Mesenchymal stem cell (in vitro differentiated cells and primary cell): ENCODE measurements at regions not wholly inside any gene's neighbourhood (a gene's known extent, or its start where the extent isn't known, plus 50 kb on each side); places are given as distances from the start of the nearest gene placed in this dataset.

Experiments
- DNase-seq: peaks from one replicate; pipeline ENCODE4 v3.0.0-alpha.2; 2013
- H2AFZ ChIP-seq: one replicate; pipeline ENCODE4 v1.6.1; 2013; ENCODE audit warnings: low read depth, mild to moderate bottlenecking, control low read depth, inconsistent platforms, low read length, moderate library complexity
- H2AK5ac ChIP-seq: 2 replicates; pipeline ENCODE4 v1.6.1; 2013; ENCODE audit warnings: low read length, moderate library complexity, mild to moderate bottlenecking, inconsistent platforms; ENCODE audit not compliant: severe bottlenecking
- H2BK120ac ChIP-seq: one replicate; pipeline ENCODE4 v1.6.1; 2013; ENCODE audit warnings: low read depth, mild to moderate bottlenecking, inconsistent platforms, low read length, moderate library complexity
- H2BK12ac ChIP-seq, 2 experiments: one replicate each; pipeline ENCODE4 v1.6.1; 2013; ENCODE audit warnings: inconsistent platforms in 2 of 2, low read length in 2 of 2, mild to moderate bottlenecking in 2 of 2, moderate library complexity in 2 of 2, control low read depth in 1 of 2
- H2BK15ac ChIP-seq: one replicate; pipeline ENCODE4 v1.6.1; 2013; ENCODE audit warnings: mild to moderate bottlenecking, low read depth, inconsistent platforms; ENCODE audit not compliant: poor library complexity, severe bottlenecking
- H2BK5ac ChIP-seq: 2 replicates; pipeline ENCODE4 v1.6.1; 2013; ENCODE audit warnings: low read depth, mild to moderate bottlenecking, low read length, control low read depth, inconsistent platforms; ENCODE audit not compliant: poor library complexity, severe bottlenecking
- H3K14ac ChIP-seq, 2 experiments: one replicate each; pipeline ENCODE4 v1.6.1; 2013; ENCODE audit warnings: inconsistent platforms in 2 of 2, low read length in 2 of 2, control low read depth in 1 of 2, mild to moderate bottlenecking in 1 of 2, moderate library complexity in 1 of 2
- H3K18ac ChIP-seq, 2 experiments: one replicate each; pipeline ENCODE4 v1.6.1; 2013; ENCODE audit warnings: inconsistent platforms in 2 of 2, low read length in 2 of 2, control low read depth in 1 of 2, low read depth in 1 of 2, mild to moderate bottlenecking in 1 of 2
- H3K23ac ChIP-seq, 2 experiments: one replicate each; pipeline ENCODE4 v1.6.1; 2013; ENCODE audit warnings: inconsistent platforms in 2 of 2, low read length in 2 of 2, mild to moderate bottlenecking in 2 of 2, moderate library complexity in 2 of 2, control low read depth in 1 of 2
- H3K27ac ChIP-seq: 2 replicates; pipeline ENCODE4 v1.5.1; 2013; ENCODE audit warnings: mild to moderate bottlenecking, moderate library complexity, low read length, control low read depth, inconsistent platforms; ENCODE audit not compliant: poor library complexity, severe bottlenecking
- H3K27me3 ChIP-seq, 2 experiments: 2 replicates each; pipeline versions ENCODE4 v1.6.1 to v1.7.0; 2013; ENCODE audit warnings: low read length in 2 of 2, mild to moderate bottlenecking in 2 of 2, moderate library complexity in 2 of 2, control low read depth in 1 of 2, inconsistent platforms in 1 of 2; ENCODE audit not compliant: control insufficient read depth in 1 of 2, insufficient read depth in 1 of 2
- H3K36me3 ChIP-seq, 2 experiments: 2 replicates each; pipeline versions ENCODE4 v1.6.1 to v1.7.0; 2013; ENCODE audit warnings: low read length in 2 of 2, control low read depth in 1 of 2, inconsistent platforms in 1 of 2, low read depth in 1 of 2, mild to moderate bottlenecking in 1 of 2; ENCODE audit not compliant: insufficient read depth in 2 of 2, control insufficient read depth in 1 of 2
- H3K4ac ChIP-seq, 2 experiments: one replicate each; pipeline ENCODE4 v1.6.1; 2013; ENCODE audit warnings: inconsistent platforms in 2 of 2, low read length in 2 of 2, mild to moderate bottlenecking in 2 of 2, moderate library complexity in 2 of 2, control low read depth in 1 of 2, low read depth in 1 of 2
- H3K4me1 ChIP-seq: 2 replicates; pipeline ENCODE4 v1.6.1; 2013; ENCODE audit warnings: low read depth, low read length, control low read depth; ENCODE audit not compliant: control insufficient read depth, insufficient read depth
- H3K4me2 ChIP-seq: 2 replicates; pipeline ENCODE4 v1.6.1; 2013; ENCODE audit warnings: low read length, mild to moderate bottlenecking, inconsistent platforms; ENCODE audit not compliant: poor library complexity, severe bottlenecking
- H3K4me3 ChIP-seq, 2 experiments: 2 replicates each; pipeline versions ENCODE4 v1.5.1 to v1.7.0; 2013; ENCODE audit warnings: low read length in 2 of 2, mild to moderate bottlenecking in 2 of 2, control low read depth in 1 of 2, low read depth in 1 of 2; ENCODE audit not compliant: insufficient read depth in 1 of 2
- H3K79me1 ChIP-seq: replicated peaks from 2 replicates; pipeline ENCODE4 v1.6.1; 2013; ENCODE audit warnings: mild to moderate bottlenecking, control low read depth, low read length, inconsistent platforms; ENCODE audit not compliant: poor library complexity, severe bottlenecking
- H3K9ac ChIP-seq: 2 replicates; pipeline ENCODE4 v1.7.0; 2013; ENCODE audit warnings: mild to moderate bottlenecking, low read length, moderate library complexity
- H3K9me3 ChIP-seq: 2 replicates; pipeline ENCODE4 v1.7.0; 2013; ENCODE audit warnings: mild to moderate bottlenecking, low read length; ENCODE audit not compliant: control insufficient read depth
- H4K8ac ChIP-seq: one replicate; pipeline ENCODE4 v1.6.1; 2013; ENCODE audit warnings: inconsistent platforms, mild to moderate bottlenecking, low read length, moderate library complexity
- H4K91ac ChIP-seq: one replicate; pipeline ENCODE4 v1.6.1; 2013; ENCODE audit warnings: mild to moderate bottlenecking, low read length, inconsistent platforms
- WGBS: methylation state at CpG from one replicate; pipeline ENCODE4 v1.1.7; 2013; ENCODE audit warnings: mixed read lengths; 5-methylcytosine and 5-hydroxymethylcytosine counted together

DNA sequence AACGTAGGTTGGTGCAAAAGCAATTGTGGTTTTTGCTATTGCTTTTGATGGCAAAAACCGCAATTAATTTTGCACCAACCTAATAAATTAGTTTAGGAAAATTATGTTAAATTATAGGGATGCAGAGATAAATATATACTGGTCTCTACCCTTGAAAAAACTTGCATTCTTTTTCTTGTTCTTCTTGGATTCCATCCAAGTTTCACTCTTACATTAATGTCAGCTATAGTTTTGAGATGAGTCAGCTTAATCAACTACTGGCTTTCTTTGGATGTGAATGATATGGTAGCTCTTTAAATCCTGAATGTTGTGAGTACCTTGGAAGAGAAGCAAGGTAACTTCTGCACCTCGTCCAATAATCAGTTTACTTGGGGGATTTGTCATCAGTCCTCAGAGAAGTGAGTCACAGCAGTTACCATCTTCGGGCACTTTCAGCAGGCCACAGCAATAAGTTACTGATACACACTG is 549.0 kb upstream of the ZNF608 start:
- Histone ChIP-seq H2BK15ac (no peak overlapping the region), H4K91ac (no peak overlapping the region), H3K36me3 (no peaks in the 10 kb centered on the region), H3K27me3 (no peaks in the 10 kb centered on the region), H3K27ac (peak overlapping the region; percentile 38), H3K4me2 (no peak overlapping the region), H2BK5ac (no peak overlapping the region), H3K18ac (no peak overlapping the region), H4K8ac (no peak overlapping the region), H3K23ac (no peak overlapping the region), H3K4me1 (peaks cover 3% of the 10 kb centered on the region), H2AK5ac (no peak overlapping the region), H2BK12ac (no peak overlapping the region), H2AFZ (no peak overlapping the region), H3K4ac (no peak overlapping the region), H3K9ac (no peak overlapping the region), H2BK120ac (no peak overlapping the region), H3K14ac (no peak overlapping the region), H3K79me1 (no peaks in the 10 kb centered on the region), H3K4me3 (no peak overlapping the region), H3K9me3 (no peaks in the 10 kb centered on the region)
- WGBS = 0% methylated on average over 1 of the region's 4 CpGs
- peak; percentile 23 for DNase-seq

DNA sequence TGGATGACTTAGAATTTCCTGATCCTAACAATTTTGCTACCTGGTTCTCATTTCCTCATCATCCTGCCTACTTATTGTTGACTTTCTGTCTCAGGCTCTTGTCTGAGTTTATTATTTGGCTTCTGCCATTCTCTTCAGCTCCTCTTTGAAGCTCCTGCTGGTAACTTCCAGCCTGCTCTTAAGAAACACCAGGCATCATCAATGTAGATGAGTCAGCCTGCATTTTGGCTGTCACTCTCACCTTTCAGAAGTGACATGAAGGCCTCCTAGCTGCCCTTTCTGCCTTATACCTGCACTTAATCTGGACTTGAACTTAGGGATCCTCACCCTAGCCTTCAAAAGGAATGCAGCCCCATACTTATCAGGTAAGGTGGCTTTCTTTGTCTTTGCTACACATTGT is 551.8 kb upstream of the ZNF608 start:
- DNase-seq = peak; percentile 24
- no peak overlapping the region for H2AK5ac ChIP-seq
- no peak overlapping the region for H2BK5ac ChIP-seq
- H4K8ac ChIP-seq = no peak overlapping the region
- H3K4me3 ChIP-seq = no peak overlapping the region
- no peak overlapping the region for H4K91ac ChIP-seq
- H3K4me2 ChIP-seq = no peak overlapping the region
- peaks cover 4% of the 10 kb centered on the region for H3K4me1 ChIP-seq
- peak overlapping the region in 1 of 2 experiments; percentile 33 for H3K4ac ChIP-seq
- H3K27ac ChIP-seq = no peak overlapping the region
- H2BK15ac ChIP-seq = no peak overlapping the region
- H2BK120ac ChIP-seq = no peak overlapping the region
- H3K9me3 ChIP-seq = no peaks in the 10 kb centered on the region
- no peaks in the 10 kb centered on the region for H3K27me3 ChIP-seq
- no peak overlapping the region for H3K23ac ChIP-seq
- H3K36me3 ChIP-seq = no peaks in the 10 kb centered on the region
- no peak overlapping the region for H2BK12ac ChIP-seq
- H3K9ac ChIP-seq = no peak overlapping the region
- H3K14ac ChIP-seq = no peak overlapping the region
- peak overlapping the region in 1 of 2 experiments; percentile 78 for H3K18ac ChIP-seq
- H3K79me1 ChIP-seq = no peaks in the 10 kb centered on the region
- no peak overlapping the region for H2AFZ ChIP-seq

DNA sequence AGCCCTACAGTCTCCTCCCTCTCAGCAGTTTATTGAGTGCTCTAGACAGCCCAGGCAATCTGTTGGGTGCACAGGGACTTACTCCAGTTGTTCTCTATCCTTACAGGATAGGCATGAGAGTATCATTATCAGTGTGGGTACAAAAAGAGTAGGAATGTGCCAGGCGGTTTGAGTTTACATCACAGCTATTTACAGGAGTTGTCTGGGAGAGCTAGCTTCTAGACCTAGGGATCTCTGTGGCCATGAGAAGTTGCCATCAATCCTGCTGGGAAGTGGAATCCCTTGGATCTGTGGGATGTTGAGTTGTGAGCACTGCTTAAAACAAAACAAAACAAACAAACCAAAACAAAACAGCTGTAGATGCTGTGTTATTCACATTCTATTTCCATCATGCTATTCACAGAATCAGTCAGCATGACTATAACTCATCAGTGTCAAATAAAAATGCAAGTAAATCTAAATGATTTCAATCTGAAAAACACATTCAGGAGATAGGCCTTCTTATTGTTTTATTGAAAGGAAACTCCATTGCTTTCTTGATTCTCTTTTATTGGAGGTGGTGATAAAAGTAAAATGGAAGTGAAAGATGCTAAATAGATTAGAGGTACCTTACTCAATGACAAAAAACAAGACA is 552.4 kb upstream of the ZNF608 start:
- no peak overlapping the region for H3K27ac ChIP-seq

DNA sequence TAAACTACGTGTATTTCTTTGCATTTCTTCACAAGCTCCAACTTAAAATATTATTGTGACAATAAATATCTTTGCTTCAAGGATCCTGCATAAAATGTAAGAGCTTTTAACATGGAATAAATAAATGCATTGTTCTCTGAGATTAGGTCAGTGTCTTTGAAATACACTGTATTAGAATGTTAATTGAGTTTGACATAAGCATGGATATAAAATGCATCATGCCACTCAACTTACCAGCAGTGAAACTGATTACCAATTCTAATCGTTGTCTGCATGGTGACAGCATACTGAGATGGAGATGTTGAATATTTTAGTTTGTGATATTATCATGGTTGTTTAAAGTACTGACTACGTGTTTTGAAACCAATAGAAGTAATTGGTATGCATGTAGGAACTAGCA is 555.3 kb upstream of the ZNF608 start:
- Histone ChIP-seq H3K27ac (no peak overlapping the region), H2BK120ac (no peak overlapping the region), H4K8ac (no peak overlapping the region), H2BK12ac (no peak overlapping the region), H2BK15ac (no peak overlapping the region), H3K9me3 (no peaks in the 10 kb centered on the region), H3K14ac (no peak overlapping the region), H2AFZ (no peak overlapping the region), H3K4ac (no peak overlapping the region), H3K4me1 (peaks cover 1% of the 10 kb centered on the region), H3K9ac (no peak overlapping the region), H2BK5ac (no peak overlapping the region), H3K79me1 (no peaks in the 10 kb centered on the region), H4K91ac (no peak overlapping the region), H3K4me2 (no peak overlapping the region), H3K36me3 (no peaks in the 10 kb centered on the region), H2AK5ac (no peak overlapping the region), H3K27me3 (no peaks in the 10 kb centered on the region), H3K23ac (no peak overlapping the region), H3K4me3 (no peak overlapping the region), H3K18ac (no peak overlapping the region)
- WGBS = 72% methylated on average over 2 of the region's 3 CpGs
- no peak for DNase-seq

More for the DNA sequence above, 552.4 kb upstream of the ZNF608 start:
- no peaks in the 10 kb centered on the region for H3K9me3 ChIP-seq
- H3K79me1 ChIP-seq = no peaks in the 10 kb centered on the region
- 58% methylated on average over 1 of the region's 1 CpG for WGBS
- no peaks in the 10 kb centered on the region for H3K36me3 ChIP-seq
- no peak overlapping the region for H4K91ac ChIP-seq
- H2BK15ac ChIP-seq = no peak overlapping the region
- no peaks in the 10 kb centered on the region for H3K27me3 ChIP-seq
- H4K8ac ChIP-seq = no peak overlapping the region
- no peak overlapping the region for H2BK5ac ChIP-seq
- H2AFZ ChIP-seq = no peak overlapping the region
- H3K4me1 ChIP-seq = peaks cover 4% of the 10 kb centered on the region
- H2BK12ac ChIP-seq = no peak overlapping the region
- no peak overlapping the region for H3K4me2 ChIP-seq
- H2BK120ac ChIP-seq = no peak overlapping the region
- no peak overlapping the region for H3K4ac ChIP-seq
- H3K18ac ChIP-seq = no peak overlapping the region
- no peak overlapping the region for H2AK5ac ChIP-seq
- no peak overlapping the region for H3K4me3 ChIP-seq
- H3K9ac ChIP-seq = no peak overlapping the region
- H3K14ac ChIP-seq = no peak overlapping the region
- DNase-seq = peak; percentile 36
- H3K23ac ChIP-seq = no peak overlapping the region
